A673 (cell line): ENCODE measurements at regions not wholly inside any gene's neighbourhood (a gene's known extent, or its start where the extent isn't known, plus 50 kb on each side); places are given as distances from the start of the nearest gene placed in this dataset.
"Not testable (repeated sequence)": the region's sequence is repeated elsewhere in the genome, so short reads cannot be mapped to it uniquely, and the experiment has no call there.

Experiments used
- EZH2 ChIP-seq: fragments of 200-600 bp; sonication (generic); IDR thresholded peaks from 2 replicates; pipeline ENCODE4 v1.6.1; 2017; ENCODE audit warnings: borderline replicate concordance, low read depth, mild to moderate bottlenecking, mixed read lengths, antibody characterized with exemption, low read length; ENCODE audit not compliant: poor library complexity, severe bottlenecking
- TF ChIP-seq, protein P1 (sequence below): fragments of 300-800, 200-600 bp; sonication (generic); conservative IDR thresholded peaks from 2 replicates; pipeline ENCODE4 v1.5.1; 2017; ENCODE audit warnings: low read depth, mild to moderate bottlenecking, antibody characterized with exemption, low read length, moderate library complexity, mixed read lengths

DNA sequence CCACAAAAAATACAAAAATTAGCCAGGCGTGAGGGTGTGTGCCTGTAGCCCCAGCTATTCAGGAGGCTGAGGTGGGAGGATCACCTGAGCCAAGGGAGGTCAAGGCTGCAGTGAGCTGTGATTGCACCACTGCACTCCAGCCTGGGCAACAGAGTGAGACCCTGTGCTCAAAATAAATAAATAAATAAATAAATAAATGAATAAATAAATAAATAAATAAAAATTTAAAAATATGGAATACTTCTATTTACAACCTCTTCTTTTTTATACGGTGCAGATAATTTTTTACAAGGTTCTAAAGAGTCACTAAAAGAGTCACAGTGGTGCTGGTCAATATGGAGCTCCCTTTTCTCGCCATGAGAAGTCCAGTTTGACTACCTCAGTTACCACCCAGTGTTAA, 265.4 kb upstream of the AGAP1 start:
- TF ChIP-seq, protein P1, sequence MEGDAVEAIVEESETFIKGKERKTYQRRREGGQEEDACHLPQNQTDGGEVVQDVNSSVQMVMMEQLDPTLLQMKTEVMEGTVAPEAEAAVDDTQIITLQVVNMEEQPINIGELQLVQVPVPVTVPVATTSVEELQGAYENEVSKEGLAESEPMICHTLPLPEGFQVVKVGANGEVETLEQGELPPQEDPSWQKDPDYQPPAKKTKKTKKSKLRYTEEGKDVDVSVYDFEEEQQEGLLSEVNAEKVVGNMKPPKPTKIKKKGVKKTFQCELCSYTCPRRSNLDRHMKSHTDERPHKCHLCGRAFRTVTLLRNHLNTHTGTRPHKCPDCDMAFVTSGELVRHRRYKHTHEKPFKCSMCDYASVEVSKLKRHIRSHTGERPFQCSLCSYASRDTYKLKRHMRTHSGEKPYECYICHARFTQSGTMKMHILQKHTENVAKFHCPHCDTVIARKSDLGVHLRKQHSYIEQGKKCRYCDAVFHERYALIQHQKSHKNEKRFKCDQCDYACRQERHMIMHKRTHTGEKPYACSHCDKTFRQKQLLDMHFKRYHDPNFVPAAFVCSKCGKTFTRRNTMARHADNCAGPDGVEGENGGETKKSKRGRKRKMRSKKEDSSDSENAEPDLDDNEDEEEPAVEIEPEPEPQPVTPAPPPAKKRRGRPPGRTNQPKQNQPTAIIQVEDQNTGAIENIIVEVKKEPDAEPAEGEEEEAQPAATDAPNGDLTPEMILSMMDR: not testable (repeated sequence)
- TF ChIP-seq EZH2: not testable (repeated sequence)
